ENCODE measurements at regions not wholly inside any gene's neighbourhood (a gene's known extent, or its start where the extent isn't known, plus 50 kb on each side); places are given as distances from the start of the nearest gene placed in this dataset.

GRCh38 chr9:108021096-108021710, 531.6 kb upstream of the KLF4 start:
- Mint-ChIP-seq H3K36me3 (ENCODE audit: low read depth) (no peaks in the 10 kb centered on the region), H3K9me3 (peaks cover 3% of the 10 kb centered on the region), H3K27me3 (no peaks in the 10 kb centered on the region), H3K27ac (no peak overlapping the region), H3K4me3 (no peak overlapping the region), H3K4me1 (no peaks in the 10 kb centered on the region)
- ATAC-seq (replicated peaks) = no peak

GRCh38 chr9:108019821-108020220, 530.3 kb upstream of the KLF4 start:
- no peak overlapping the region for H3K27ac Mint-ChIP-seq
- H3K4me1 Mint-ChIP-seq = no peaks in the 10 kb centered on the region
- no peaks in the 10 kb centered on the region for H3K9me3 Mint-ChIP-seq
- no peak for ATAC-seq (replicated peaks)
- H3K4me3 Mint-ChIP-seq = no peak overlapping the region
- H3K36me3 Mint-ChIP-seq (ENCODE audit: low read depth) = no peaks in the 10 kb centered on the region
- no peaks in the 10 kb centered on the region for H3K27me3 Mint-ChIP-seq

GRCh38 chr9:108017671-108018070, 528.1 kb upstream of the KLF4 start:
- Mint-ChIP-seq H3K9me3 (no peaks in the 10 kb centered on the region), H3K4me3 (no peak overlapping the region), H3K27ac (no peak overlapping the region), H3K4me1 (no peaks in the 10 kb centered on the region), H3K36me3 (ENCODE audit: low read depth) (no peaks in the 10 kb centered on the region), H3K27me3 (no peaks in the 10 kb centered on the region)
- ATAC-seq (replicated peaks) = no peak

GRCh38 chr9:108016446-108016845, 526.9 kb upstream of the KLF4 start:
- H3K27me3 Mint-ChIP-seq = no peaks in the 10 kb centered on the region
- no peaks in the 10 kb centered on the region for H3K9me3 Mint-ChIP-seq
- H3K4me1 Mint-ChIP-seq = no peaks in the 10 kb centered on the region
- no peak overlapping the region for H3K4me3 Mint-ChIP-seq
- no peak for ATAC-seq (replicated peaks)
- H3K36me3 Mint-ChIP-seq (ENCODE audit: low read depth) = no peaks in the 10 kb centered on the region
- no peak overlapping the region for H3K27ac Mint-ChIP-seq

- ATAC-seq (replicated peaks) = no peak
- Mint-ChIP-seq H3K4me1 (no peaks in the 10 kb centered on the region), H3K9me3 (no peaks in the 10 kb centered on the region), H3K36me3 (ENCODE audit: low read depth) (no peaks in the 10 kb centered on the region), H3K27me3 (no peaks in the 10 kb centered on the region), H3K27ac (no peak overlapping the region), H3K4me3 (no peak overlapping the region)
Measured at GRCh38 chr9:108015690-108016089, 526.1 kb upstream of the KLF4 start.

GRCh38 chr9:108014353-108014752, 524.8 kb upstream of the KLF4 start:
- Mint-ChIP-seq H3K27ac (no peak overlapping the region), H3K27me3 (no peaks in the 10 kb centered on the region), H3K36me3 (ENCODE audit: low read depth) (no peaks in the 10 kb centered on the region), H3K9me3 (no peaks in the 10 kb centered on the region), H3K4me3 (no peak overlapping the region), H3K4me1 (no peaks in the 10 kb centered on the region)
- no peak for ATAC-seq (replicated peaks)

GRCh38 chr9:108012886-108013665, 523.5 kb upstream of the KLF4 start:
- H3K36me3 Mint-ChIP-seq (ENCODE audit: low read depth) = no peaks in the 10 kb centered on the region
- H3K27me3 Mint-ChIP-seq = no peaks in the 10 kb centered on the region
- no peak for ATAC-seq (replicated peaks)
- no peak overlapping the region for H3K27ac Mint-ChIP-seq
- no peaks in the 10 kb centered on the region for H3K9me3 Mint-ChIP-seq
- no peaks in the 10 kb centered on the region for H3K4me1 Mint-ChIP-seq
- H3K4me3 Mint-ChIP-seq = no peak overlapping the region

GRCh38 chr9:108012405-108012804, 522.8 kb upstream of the KLF4 start:
- no peak overlapping the region for H3K4me3 Mint-ChIP-seq
- no peak overlapping the region for H3K27ac Mint-ChIP-seq
- no peak for ATAC-seq (replicated peaks)
- no peaks in the 10 kb centered on the region for H3K27me3 Mint-ChIP-seq
- no peaks in the 10 kb centered on the region for H3K4me1 Mint-ChIP-seq
- no peaks in the 10 kb centered on the region for H3K9me3 Mint-ChIP-seq
- H3K36me3 Mint-ChIP-seq (ENCODE audit: low read depth) = no peaks in the 10 kb centered on the region

GRCh38 chr9:108003526-108003925, 514.0 kb upstream of the KLF4 start:
- Mint-ChIP-seq H3K36me3 (ENCODE audit: low read depth) (no peaks in the 10 kb centered on the region), H3K9me3 (peaks cover 23% of the 10 kb centered on the region), H3K27me3 (peaks cover 3% of the 10 kb centered on the region), H3K27ac (no peak overlapping the region), H3K4me3 (no peak overlapping the region), H3K4me1 (no peaks in the 10 kb centered on the region)
- ATAC-seq (replicated peaks) = no peak

- no peak overlapping the region for H3K4me3 Mint-ChIP-seq
- H3K9me3 Mint-ChIP-seq = peaks cover 27% of the 10 kb centered on the region
- ATAC-seq (replicated peaks) = no peak
- H3K4me1 Mint-ChIP-seq = no peaks in the 10 kb centered on the region
- H3K36me3 Mint-ChIP-seq (ENCODE audit: low read depth) = no peaks in the 10 kb centered on the region
- no peak overlapping the region for H3K27ac Mint-ChIP-seq
- peaks cover 3% of the 10 kb centered on the region for H3K27me3 Mint-ChIP-seq
Measured at GRCh38 chr9:108002371-108002956, 512.9 kb upstream of the KLF4 start.

- peaks cover 3% of the 10 kb centered on the region for H3K27me3 Mint-ChIP-seq
- H3K36me3 Mint-ChIP-seq (ENCODE audit: low read depth) = no peaks in the 10 kb centered on the region
- no peak overlapping the region for H3K27ac Mint-ChIP-seq
- H3K4me1 Mint-ChIP-seq = no peaks in the 10 kb centered on the region
- H3K4me3 Mint-ChIP-seq = no peak overlapping the region
- ATAC-seq (replicated peaks) = no peak
- H3K9me3 Mint-ChIP-seq = peaks cover 27% of the 10 kb centered on the region
Measured at GRCh38 chr9:108001237-108001636, 511.7 kb upstream of the KLF4 start.

- no peak overlapping the region for H3K27ac Mint-ChIP-seq
- H3K4me3 Mint-ChIP-seq = no peak overlapping the region
- peaks cover 3% of the 10 kb centered on the region for H3K27me3 Mint-ChIP-seq
- peaks cover 21% of the 10 kb centered on the region for H3K9me3 Mint-ChIP-seq
- no peaks in the 10 kb centered on the region for H3K4me1 Mint-ChIP-seq
- no peaks in the 10 kb centered on the region for H3K36me3 Mint-ChIP-seq (ENCODE audit: low read depth)
- no peak for ATAC-seq (replicated peaks)
Measured at GRCh38 chr9:107999890-108000289, 510.3 kb upstream of the KLF4 start.

- Mint-ChIP-seq H3K36me3 (ENCODE audit: low read depth) (no peaks in the 10 kb centered on the region), H3K4me3 (no peak overlapping the region), H3K9me3 (peaks cover 21% of the 10 kb centered on the region), H3K4me1 (no peaks in the 10 kb centered on the region), H3K27ac (no peak overlapping the region), H3K27me3 (peaks cover 3% of the 10 kb centered on the region)
- ATAC-seq (replicated peaks) = no peak
Measured at GRCh38 chr9:107999011-107999410, 509.4 kb upstream of the KLF4 start.

- peaks cover 4% of the 10 kb centered on the region for H3K9me3 Mint-ChIP-seq
- no peak overlapping the region for H3K27ac Mint-ChIP-seq
- no peaks in the 10 kb centered on the region for H3K4me1 Mint-ChIP-seq
- H3K36me3 Mint-ChIP-seq (ENCODE audit: low read depth) = no peaks in the 10 kb centered on the region
- ATAC-seq (replicated peaks) = no peak
- H3K4me3 Mint-ChIP-seq = no peak overlapping the region
- H3K27me3 Mint-ChIP-seq = no peaks in the 10 kb centered on the region
Measured at GRCh38 chr9:107994648-107995047, 505.1 kb upstream of the KLF4 start.

GRCh38 chr9:107992271-107992670, 502.7 kb upstream of the KLF4 start:
- H3K27ac Mint-ChIP-seq = no peak overlapping the region
- ATAC-seq (replicated peaks) = no peak
- H3K4me3 Mint-ChIP-seq = no peak overlapping the region
- H3K36me3 Mint-ChIP-seq (ENCODE audit: low read depth) = no peaks in the 10 kb centered on the region
- no peaks in the 10 kb centered on the region for H3K27me3 Mint-ChIP-seq
- H3K4me1 Mint-ChIP-seq = no peaks in the 10 kb centered on the region
- H3K9me3 Mint-ChIP-seq = no peaks in the 10 kb centered on the region
